Uterus (tissue), 3 donors: ENCODE measurements at regions not wholly inside any gene's neighbourhood (a gene's known extent, or its start where the extent isn't known, plus 50 kb on each side); places are given as distances from the start of the nearest gene placed in this dataset.

Experiments used
- DNase-seq, 2 donors: peaks; one replicate each; pipeline ENCODE4 v3.0.0-alpha.2; 2019 to 2020
- H3K27ac ChIP-seq, 2 donors: fragments of 200-600 bp; sonication (generic); 1 replicate in 1 of 2; 2 replicates in 1 of 2; pipeline ENCODE4 v1.5.1; 2016 to 2018
- H3K27me3 ChIP-seq, 2 donors: fragments of 200-600 bp; sonication (generic); one replicate each; pipeline ENCODE4 v1.5.1; 2018 to 2019; ENCODE audit warnings: control low read depth in 1 of 2
- H3K36me3 ChIP-seq, 2 donors: fragments of 200-600 bp; sonication (generic); one replicate each; pipeline ENCODE4 v1.5.1; 2019; ENCODE audit warnings: control low read depth in 1 of 2
- H3K4me1 ChIP-seq, 2 donors: fragments of 200-600 bp; sonication (generic); one replicate each; pipeline ENCODE4 v1.5.1; 2018 to 2019; ENCODE audit warnings: control low read depth in 1 of 2
- H3K4me3 ChIP-seq, 2 donors: fragments of 200-600 bp; sonication (generic); 1 replicate in 1 of 2; 2 replicates in 1 of 2; pipeline ENCODE4 v1.5.1; 2018 to 2019; ENCODE audit warnings: mild to moderate bottlenecking in 1 of 2
- H3K9me3 ChIP-seq, 2 donors: fragments of 200-600 bp; sonication (generic); one replicate each; pipeline ENCODE4 v1.5.1; 2019; ENCODE audit warnings: control low read depth in 1 of 2
- CTCF ChIP-seq, 4 experiments: fragments of 200-600 bp in 2 of 4; fragments of 450-650 bp in 2 of 4; sonication (generic) in 2 of 4; IDR thresholded peaks; one replicate each; pipeline ENCODE4 v1.5.1; 2016 to 2019; ENCODE audit warnings: antibody characterized with exemption in 4 of 4, mild to moderate bottlenecking in 2 of 4, moderate library complexity in 1 of 4
- POLR2A ChIP-seq, 2 donors: fragments of 450-650 bp; IDR thresholded peaks; one replicate each; pipeline ENCODE4 v1.6.1; 2016; ENCODE audit warnings: antibody characterized with exemption in 2 of 2, mild to moderate bottlenecking in 1 of 2, moderate library complexity in 1 of 2
- intact Hi-C: fragments of 100-400 bp; cut with DNase I; formaldehyde crosslinking; loops from one replicate; pipeline ENCODE4 v1.15.1; 2023; ENCODE audit warnings: low total_unique reads
- donor health status: DM: yes; HTN: yes; CAD: no.

- H3K9me3 ChIP-seq: no peaks in the 10 kb centered on the region
- H3K36me3 ChIP-seq: no peaks in the 10 kb centered on the region
- H3K4me3 ChIP-seq: no peak overlapping the region
- no peak for TF ChIP-seq POLR2A (IDR thresholded peaks at IDR 0.05)
- no peak for TF ChIP-seq CTCF (IDR thresholded peaks at IDR 0.05)
- intact Hi-C loops: no loop called here
- no peaks in the 10 kb centered on the region for H3K27me3 ChIP-seq
- no peaks in the 10 kb centered on the region for H3K4me1 ChIP-seq
- no peak for DNase-seq
- H3K27ac ChIP-seq: no peak overlapping the region
These were observed 401.8 kb upstream of the ADAMTS16 start for GRCh38 chr5:4738298-4738697.

- Histone ChIP-seq H3K27me3 (no peaks in the 10 kb centered on the region), H3K27ac (no peak overlapping the region), H3K9me3 (no peaks in the 10 kb centered on the region), H3K36me3 (no peaks in the 10 kb centered on the region), H3K4me1 (no peaks in the 10 kb centered on the region), H3K4me3 (no peak overlapping the region)
- DNase-seq: no peak
- TF ChIP-seq CTCF (IDR thresholded peaks at IDR 0.05): no peak
- TF ChIP-seq POLR2A (IDR thresholded peaks at IDR 0.05): no peak
- intact Hi-C loops: no loop called here
These were observed 400.0 kb upstream of the ADAMTS16 start for GRCh38 chr5:4740156-4740555.

GRCh38 chr5:4758550-4758949, 381.6 kb upstream of the ADAMTS16 start:
- no peak overlapping the region for H3K27ac ChIP-seq
- H3K9me3 ChIP-seq: no peaks in the 10 kb centered on the region
- H3K27me3 ChIP-seq: no peaks in the 10 kb centered on the region
- intact Hi-C loops: no loop called here
- TF ChIP-seq POLR2A (IDR thresholded peaks at IDR 0.05) (no peak), CTCF (IDR thresholded peaks at IDR 0.05) (no peak)
- no peak for DNase-seq
- H3K4me1 ChIP-seq: no peaks in the 10 kb centered on the region
- H3K36me3 ChIP-seq: no peaks in the 10 kb centered on the region
- no peak overlapping the region for H3K4me3 ChIP-seq

GRCh38 chr5:4758996-4759395, 381.1 kb upstream of the ADAMTS16 start:
- Histone ChIP-seq H3K27me3 (no peaks in the 10 kb centered on the region), H3K36me3 (no peaks in the 10 kb centered on the region), H3K9me3 (no peaks in the 10 kb centered on the region), H3K4me3 (no peak overlapping the region), H3K27ac (no peak overlapping the region), H3K4me1 (no peaks in the 10 kb centered on the region)
- TF ChIP-seq POLR2A (IDR thresholded peaks at IDR 0.05) (no peak), CTCF (IDR thresholded peaks at IDR 0.05) (no peak)
- intact Hi-C loops: no loop called here
- no peak for DNase-seq

GRCh38 chr5:4762316-4762715, 377.8 kb upstream of the ADAMTS16 start:
- TF ChIP-seq CTCF (IDR thresholded peaks at IDR 0.05): no peak
- no peak for TF ChIP-seq POLR2A (IDR thresholded peaks at IDR 0.05)
- no peaks in the 10 kb centered on the region for H3K9me3 ChIP-seq
- H3K36me3 ChIP-seq: no peaks in the 10 kb centered on the region
- no peak overlapping the region for H3K27ac ChIP-seq
- H3K4me1 ChIP-seq: no peaks in the 10 kb centered on the region
- no peak for DNase-seq
- intact Hi-C loops: no loop called here
- no peaks in the 10 kb centered on the region for H3K27me3 ChIP-seq
- H3K4me3 ChIP-seq: no peak overlapping the region
